ENCODE measurements at regions not wholly inside any gene's neighbourhood (a gene's known extent, or its start where the extent isn't known, plus 50 kb on each side); places are given as distances from the start of the nearest gene placed in this dataset.

DNA sequence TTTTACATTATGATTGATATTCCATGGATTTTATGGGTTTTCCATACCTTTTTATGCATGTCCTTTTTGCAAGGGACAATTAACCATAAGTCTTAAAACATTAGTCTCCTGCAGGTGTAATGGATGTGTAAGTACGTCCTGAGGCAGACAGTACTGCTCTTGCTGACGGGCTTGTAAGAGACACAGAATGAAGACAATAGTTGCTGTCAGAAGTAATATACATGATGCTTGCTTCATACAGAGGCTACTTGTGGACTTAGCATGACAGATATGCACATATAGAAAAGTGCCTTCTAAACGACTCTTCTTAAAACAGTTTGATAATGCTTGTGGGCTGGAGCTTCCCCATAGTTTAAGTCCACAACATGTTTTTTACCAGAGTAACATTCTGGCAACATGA, 182.7 kb downstream of the SPATA31D1 start:
- Histone ChIP-seq H3K4me3 (ENCODE audit: low read depth in 1 of 2, low read length in 2 of 2) (no peak overlapping the region), H3K36me3 (ENCODE audit: control insufficient read depth in 1 of 2, insufficient read depth in 2 of 2, low read length in 2 of 2) (no peaks in the 10 kb centered on the region), H3K4me1 (ENCODE audit: control insufficient read depth in 1 of 2, insufficient read depth in 2 of 2, low read length in 2 of 2) (no peaks in the 10 kb centered on the region), H3K27ac (ENCODE audit: low read depth, low read length) (no peak overlapping the region), H3K27me3 (ENCODE audit: control insufficient read depth in 1 of 2, insufficient read depth in 2 of 2, low read length in 2 of 2) (no peaks in the 10 kb centered on the region), H3K9ac (ENCODE audit: low read depth in 1 of 2, low read length in 2 of 2) (no peak overlapping the region), H3K9me3 (ENCODE audit: control insufficient read depth in 1 of 2, low read length in 2 of 2) (no peaks in the 10 kb centered on the region)

DNA sequence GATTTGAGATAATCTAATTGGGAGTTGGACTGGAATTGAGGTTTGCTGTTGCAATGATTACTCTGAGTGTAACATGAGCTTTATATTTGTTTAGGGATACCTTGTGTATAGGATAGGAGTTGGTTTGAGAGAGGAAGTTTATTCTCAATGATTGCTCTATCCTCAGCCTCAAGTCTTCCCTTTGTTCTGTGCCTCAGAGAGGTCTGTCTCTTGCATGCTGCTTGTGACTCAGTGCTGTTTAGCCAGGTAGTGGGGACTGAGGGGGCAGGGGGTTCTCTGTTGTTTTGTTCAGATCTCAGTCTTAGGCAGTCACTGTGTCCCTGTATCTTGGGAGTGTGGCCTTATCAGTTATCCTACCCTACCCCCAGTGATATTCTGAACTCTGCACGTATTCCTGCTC, 192.1 kb downstream of the SPATA31D1 start:
- Histone ChIP-seq H3K36me3 (ENCODE audit: control insufficient read depth in 1 of 2, insufficient read depth in 2 of 2, low read length in 2 of 2) (no peaks in the 10 kb centered on the region), H3K9me3 (ENCODE audit: control insufficient read depth in 1 of 2, low read length in 2 of 2) (no peaks in the 10 kb centered on the region), H3K4me1 (ENCODE audit: control insufficient read depth in 1 of 2, insufficient read depth in 2 of 2, low read length in 2 of 2) (no peaks in the 10 kb centered on the region), H3K9ac (ENCODE audit: low read depth in 1 of 2, low read length in 2 of 2) (no peak overlapping the region), H3K4me3 (ENCODE audit: low read depth in 1 of 2, low read length in 2 of 2) (no peak overlapping the region), H3K27me3 (ENCODE audit: control insufficient read depth in 1 of 2, insufficient read depth in 2 of 2, low read length in 2 of 2) (no peaks in the 10 kb centered on the region), H3K27ac (ENCODE audit: low read depth, low read length) (no peak overlapping the region)

GRCh38 chr9:82183181-82183860, 194.7 kb downstream of the SPATA31D1 start:
- Histone ChIP-seq H3K9ac (ENCODE audit: low read depth in 1 of 2, low read length in 2 of 2) (no peak overlapping the region), H3K4me1 (ENCODE audit: control insufficient read depth in 1 of 2, insufficient read depth in 2 of 2, low read length in 2 of 2) (no peaks in the 10 kb centered on the region), H3K4me3 (ENCODE audit: low read depth in 1 of 2, low read length in 2 of 2) (no peak overlapping the region), H3K27me3 (ENCODE audit: control insufficient read depth in 1 of 2, insufficient read depth in 2 of 2, low read length in 2 of 2) (no peaks in the 10 kb centered on the region), H3K27ac (ENCODE audit: low read depth, low read length) (no peak overlapping the region), H3K36me3 (ENCODE audit: control insufficient read depth in 1 of 2, insufficient read depth in 2 of 2, low read length in 2 of 2) (no peaks in the 10 kb centered on the region), H3K9me3 (ENCODE audit: control insufficient read depth in 1 of 2, low read length in 2 of 2) (no peaks in the 10 kb centered on the region)

DNA sequence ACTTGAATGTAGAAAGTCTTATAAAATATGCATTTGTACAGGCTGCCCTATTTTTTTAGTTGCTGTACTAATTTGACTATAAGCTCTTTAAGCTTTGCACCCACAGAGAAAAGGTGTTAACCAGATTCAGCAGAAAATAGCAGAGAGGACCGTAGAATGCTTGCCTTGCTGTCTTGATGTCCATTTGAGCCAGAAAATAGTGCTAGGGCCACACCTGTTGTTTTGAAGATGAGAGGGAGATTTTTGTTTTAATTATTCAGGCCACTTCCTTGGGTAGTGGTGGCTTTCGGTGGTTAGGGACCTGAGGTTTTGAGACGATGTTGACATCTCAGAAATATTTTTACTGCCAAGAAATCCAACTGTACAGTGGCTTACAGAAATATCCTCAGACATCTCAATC, 196.0 kb downstream of the SPATA31D1 start:
- no peaks in the 10 kb centered on the region for H3K36me3 ChIP-seq (ENCODE audit: control insufficient read depth in 1 of 2, insufficient read depth in 2 of 2, low read length in 2 of 2)

GRCh38 chr9:82188817-82189216, 200.2 kb downstream of the SPATA31D1 start:
- Histone ChIP-seq H3K4me1 (ENCODE audit: control insufficient read depth in 1 of 2, insufficient read depth in 2 of 2, low read length in 2 of 2) (no peaks in the 10 kb centered on the region), H3K27me3 (ENCODE audit: control insufficient read depth in 1 of 2, insufficient read depth in 2 of 2, low read length in 2 of 2) (no peaks in the 10 kb centered on the region), H3K36me3 (ENCODE audit: control insufficient read depth in 1 of 2, insufficient read depth in 2 of 2, low read length in 2 of 2) (no peaks in the 10 kb centered on the region), H3K9me3 (ENCODE audit: control insufficient read depth in 1 of 2, low read length in 2 of 2) (no peaks in the 10 kb centered on the region), H3K9ac (ENCODE audit: low read depth in 1 of 2, low read length in 2 of 2) (no peak overlapping the region), H3K27ac (ENCODE audit: low read depth, low read length) (no peak overlapping the region), H3K4me3 (ENCODE audit: low read depth in 1 of 2, low read length in 2 of 2) (no peak overlapping the region)

More for the DNA sequence above, 196.0 kb downstream of the SPATA31D1 start:
- no peak overlapping the region for H3K27ac ChIP-seq (ENCODE audit: low read depth, low read length)
- H3K4me1 ChIP-seq (ENCODE audit: control insufficient read depth in 1 of 2, insufficient read depth in 2 of 2, low read length in 2 of 2), result no peaks in the 10 kb centered on the region
- H3K4me3 ChIP-seq (ENCODE audit: low read depth in 1 of 2, low read length in 2 of 2), result no peak overlapping the region
- no peak overlapping the region for H3K9ac ChIP-seq (ENCODE audit: low read depth in 1 of 2, low read length in 2 of 2)
- no peaks in the 10 kb centered on the region for H3K27me3 ChIP-seq (ENCODE audit: control insufficient read depth in 1 of 2, insufficient read depth in 2 of 2, low read length in 2 of 2)
- H3K9me3 ChIP-seq (ENCODE audit: control insufficient read depth in 1 of 2, low read length in 2 of 2), result no peaks in the 10 kb centered on the region

DNA sequence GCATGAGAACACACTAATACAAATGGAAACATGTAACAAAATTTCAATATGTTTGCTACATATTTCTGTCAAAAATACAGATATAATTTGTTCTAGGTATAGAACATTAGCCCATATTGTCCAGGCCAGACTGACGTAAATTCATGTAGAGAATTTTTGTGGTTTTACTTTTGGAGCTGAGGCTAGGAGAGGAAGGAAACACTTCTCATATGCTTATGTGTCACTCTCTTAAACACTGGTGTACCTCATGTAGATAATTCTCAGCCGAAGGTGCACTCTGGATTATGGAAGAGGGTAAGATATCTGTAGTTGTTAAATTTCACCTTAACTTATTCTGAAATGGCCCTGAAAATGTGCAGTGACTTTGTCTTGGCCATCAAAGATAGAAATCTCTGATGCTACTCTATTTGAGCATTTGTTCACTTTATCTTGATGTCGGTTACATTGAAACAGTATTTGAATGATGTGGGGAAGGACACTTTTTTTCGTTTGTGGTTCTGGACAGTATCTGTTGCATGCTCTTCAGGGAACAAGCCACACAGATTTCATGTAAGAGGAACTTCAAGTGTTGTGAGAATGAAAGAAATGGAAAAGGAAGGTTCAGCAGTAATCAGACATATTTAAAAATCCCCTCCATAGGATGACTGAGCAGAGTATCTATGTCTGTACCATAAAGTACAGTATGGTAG, 202.7 kb downstream of the SPATA31D1 start:
- Histone ChIP-seq H3K9ac (ENCODE audit: low read depth in 1 of 2, low read length in 2 of 2) (no peak overlapping the region), H3K9me3 (ENCODE audit: control insufficient read depth in 1 of 2, low read length in 2 of 2) (no peaks in the 10 kb centered on the region), H3K4me1 (ENCODE audit: control insufficient read depth in 1 of 2, insufficient read depth in 2 of 2, low read length in 2 of 2) (no peaks in the 10 kb centered on the region), H3K27ac (ENCODE audit: low read depth, low read length) (no peak overlapping the region), H3K27me3 (ENCODE audit: control insufficient read depth in 1 of 2, insufficient read depth in 2 of 2, low read length in 2 of 2) (no peaks in the 10 kb centered on the region), H3K36me3 (ENCODE audit: control insufficient read depth in 1 of 2, insufficient read depth in 2 of 2, low read length in 2 of 2) (no peaks in the 10 kb centered on the region), H3K4me3 (ENCODE audit: low read depth in 1 of 2, low read length in 2 of 2) (no peak overlapping the region)

GRCh38 chr9:82192211-82192610, 203.6 kb downstream of the SPATA31D1 start:
- Histone ChIP-seq H3K27me3 (ENCODE audit: control insufficient read depth in 1 of 2, insufficient read depth in 2 of 2, low read length in 2 of 2) (no peaks in the 10 kb centered on the region), H3K9me3 (ENCODE audit: control insufficient read depth in 1 of 2, low read length in 2 of 2) (no peaks in the 10 kb centered on the region), H3K4me1 (ENCODE audit: control insufficient read depth in 1 of 2, insufficient read depth in 2 of 2, low read length in 2 of 2) (no peaks in the 10 kb centered on the region), H3K4me3 (ENCODE audit: low read depth in 1 of 2, low read length in 2 of 2) (no peak overlapping the region), H3K36me3 (ENCODE audit: control insufficient read depth in 1 of 2, insufficient read depth in 2 of 2, low read length in 2 of 2) (no peaks in the 10 kb centered on the region), H3K27ac (ENCODE audit: low read depth, low read length) (no peak overlapping the region), H3K9ac (ENCODE audit: low read depth in 1 of 2, low read length in 2 of 2) (no peak overlapping the region)

DNA sequence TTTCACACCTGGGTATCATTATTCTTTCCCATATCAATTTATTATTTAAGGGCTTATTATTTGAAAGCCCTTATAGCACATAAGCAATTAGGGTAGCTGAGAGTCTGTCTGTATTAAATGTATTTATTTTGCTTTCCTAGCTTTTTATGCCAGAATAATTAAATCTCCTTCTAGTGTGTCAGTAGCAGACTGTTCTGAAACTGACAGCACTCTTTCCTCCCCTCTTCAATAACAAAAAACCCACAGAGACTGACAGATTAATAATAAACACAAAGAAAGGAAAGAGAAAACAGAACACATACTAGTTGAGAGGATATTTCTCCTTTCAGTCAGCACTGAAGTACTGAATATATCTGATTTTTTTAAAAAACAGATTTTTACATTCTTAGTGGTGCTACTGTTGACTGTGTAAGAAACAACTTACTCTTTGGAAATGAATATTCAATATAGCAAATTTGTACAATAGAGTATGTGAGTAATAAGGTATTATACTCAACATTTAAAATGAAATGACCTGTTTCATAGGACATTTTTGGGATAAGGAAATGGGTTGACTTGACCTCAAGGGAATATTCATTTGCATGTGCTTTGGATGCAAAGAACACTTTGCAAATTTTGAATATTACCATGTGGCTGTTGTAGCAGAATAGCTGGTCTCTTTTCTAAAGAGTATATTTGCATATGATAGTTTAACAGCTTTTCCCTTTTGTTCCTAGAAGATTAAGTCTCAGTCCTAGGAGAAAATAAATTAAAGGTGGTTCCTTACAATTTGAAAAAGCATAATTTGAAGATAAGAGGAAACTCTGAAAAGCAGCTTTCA, 208.3 kb downstream of the SPATA31D1 start:
- Histone ChIP-seq H3K27ac (ENCODE audit: low read depth, low read length) (no peak overlapping the region), H3K36me3 (ENCODE audit: control insufficient read depth in 1 of 2, insufficient read depth in 2 of 2, low read length in 2 of 2) (no peaks in the 10 kb centered on the region), H3K27me3 (ENCODE audit: control insufficient read depth in 1 of 2, insufficient read depth in 2 of 2, low read length in 2 of 2) (no peaks in the 10 kb centered on the region), H3K4me3 (ENCODE audit: low read depth in 1 of 2, low read length in 2 of 2) (no peak overlapping the region), H3K9ac (ENCODE audit: low read depth in 1 of 2, low read length in 2 of 2) (no peak overlapping the region), H3K4me1 (ENCODE audit: control insufficient read depth in 1 of 2, insufficient read depth in 2 of 2, low read length in 2 of 2) (no peaks in the 10 kb centered on the region), H3K9me3 (ENCODE audit: control insufficient read depth in 1 of 2, low read length in 2 of 2) (no peaks in the 10 kb centered on the region)

GRCh38 chr9:82201196-82201595, 212.6 kb downstream of the SPATA31D1 start:
- no peaks in the 10 kb centered on the region for H3K36me3 ChIP-seq (ENCODE audit: control insufficient read depth in 1 of 2, insufficient read depth in 2 of 2, low read length in 2 of 2)
- no peak overlapping the region for H3K27ac ChIP-seq (ENCODE audit: low read depth, low read length)
- no peaks in the 10 kb centered on the region for H3K27me3 ChIP-seq (ENCODE audit: control insufficient read depth in 1 of 2, insufficient read depth in 2 of 2, low read length in 2 of 2)
- H3K9me3 ChIP-seq (ENCODE audit: control insufficient read depth in 1 of 2, low read length in 2 of 2), result no peaks in the 10 kb centered on the region
- H3K4me1 ChIP-seq (ENCODE audit: control insufficient read depth in 1 of 2, insufficient read depth in 2 of 2, low read length in 2 of 2), result no peaks in the 10 kb centered on the region
- no peak overlapping the region for H3K9ac ChIP-seq (ENCODE audit: low read depth in 1 of 2, low read length in 2 of 2)
- H3K4me3 ChIP-seq (ENCODE audit: low read depth in 1 of 2, low read length in 2 of 2), result no peak overlapping the region

GRCh38 chr9:82202808-82203207, 214.2 kb downstream of the SPATA31D1 start:
- Histone ChIP-seq H3K4me1 (ENCODE audit: control insufficient read depth in 1 of 2, insufficient read depth in 2 of 2, low read length in 2 of 2) (no peaks in the 10 kb centered on the region), H3K9me3 (ENCODE audit: control insufficient read depth in 1 of 2, low read length in 2 of 2) (no peaks in the 10 kb centered on the region), H3K27me3 (ENCODE audit: control insufficient read depth in 1 of 2, insufficient read depth in 2 of 2, low read length in 2 of 2) (no peaks in the 10 kb centered on the region), H3K27ac (ENCODE audit: low read depth, low read length) (no peak overlapping the region), H3K4me3 (ENCODE audit: low read depth in 1 of 2, low read length in 2 of 2) (no peak overlapping the region), H3K9ac (ENCODE audit: low read depth in 1 of 2, low read length in 2 of 2) (no peak overlapping the region), H3K36me3 (ENCODE audit: control insufficient read depth in 1 of 2, insufficient read depth in 2 of 2, low read length in 2 of 2) (no peaks in the 10 kb centered on the region)

Measured in duodenal mucosa (tissue), 2 donors.